PC-3 (cell line): ENCODE measurements at regions not wholly inside any gene's neighbourhood (a gene's known extent, or its start where the extent isn't known, plus 50 kb on each side); places are given as distances from the start of the nearest gene placed in this dataset.

Experiments used
- ATAC-seq: fragments of 200-7000 bp; cut with Tn5 transposase; 2 replicates; pipeline ENCODE4 v1.9.1; 2020; ENCODE audit warnings: mild to moderate bottlenecking, moderate library complexity
- BruUV-seq: library from RNA; stranded (reverse); fragments of 400-500 nt; replicated peaks from 2 replicates; lab custom pipeline; 2021; lab: Mats Ljungman, UMichigan
- CTCF ChIA-PET: fragments of 300-600 bp; sonication (Branson Sonifier 250); formaldehyde crosslinking; loops from one replicate; lab custom pipeline; 2022; ENCODE audit warnings: antibody characterized with exemption; lab: Charles Lee
- POLR2A ChIA-PET: fragments of 300-600 bp; sonication (Branson Sonifier 250); formaldehyde crosslinking; loops from one replicate; lab custom pipeline; 2022; ENCODE audit warnings: antibody characterized with exemption; ENCODE audit not compliant: unreplicated experiment; lab: Charles Lee
- DNase-seq: peaks from one replicate; pipeline ENCODE4 v3.0.0-alpha.2; 2015
- H2AFZ ChIP-seq: fragments of 300-600 bp; sonication (generic); 2 replicates; pipeline ENCODE4 v1.6.0; 2016; ENCODE audit warnings: antibody characterized with exemption, low read length
- H3F3A ChIP-seq: fragments of 300-600 bp; sonication (generic); one replicate; pipeline ENCODE4 v1.6.0; 2017; ENCODE audit warnings: antibody characterized with exemption, low read length, control low read depth, mild to moderate bottlenecking; ENCODE audit not compliant: unreplicated experiment
- H3K27ac ChIP-seq: fragments of 300-600 bp; sonication (generic); 2 replicates; pipeline ENCODE4 v1.5.1; 2016; ENCODE audit warnings: mild to moderate bottlenecking, low read length
- H3K27me3 ChIP-seq: fragments of 300-600 bp; sonication (generic); 2 replicates; pipeline ENCODE4 v1.6.1; 2016; ENCODE audit warnings: low read length, mixed read lengths
- H3K36me3 ChIP-seq: fragments of 300-600 bp; sonication (generic); 2 replicates; pipeline ENCODE4 v1.6.1; 2016; ENCODE audit warnings: low read depth, mixed run types, low read length, mixed read lengths
- H3K4me1 ChIP-seq: fragments of 300-600 bp; sonication (generic); 2 replicates; pipeline ENCODE4 v1.5.1; 2016; ENCODE audit warnings: low read length; ENCODE audit not compliant: insufficient read depth
- H3K4me2 ChIP-seq: fragments of 300-600 bp; sonication (generic); 2 replicates; pipeline ENCODE4 v1.6.0; 2016; ENCODE audit warnings: low read length
- H3K4me3 ChIP-seq: fragments of 300-600 bp; sonication (generic); 2 replicates; pipeline ENCODE4 v1.5.1; 2016; ENCODE audit warnings: mild to moderate bottlenecking, low read length, mixed read lengths
- H3K79me2 ChIP-seq: fragments of 300-600 bp; sonication (generic); 2 replicates; pipeline ENCODE4 v1.6.1; 2017; ENCODE audit warnings: low read length, mixed read lengths
- H3K9ac ChIP-seq: fragments of 300-600 bp; sonication (generic); 2 replicates; pipeline ENCODE4 v1.6.0; 2016; ENCODE audit warnings: mild to moderate bottlenecking, low read length
- H3K9me2 ChIP-seq: fragments of 300-600 bp; sonication (generic); replicated peaks from 2 replicates; pipeline ENCODE4 v1.6.1; 2016; ENCODE audit warnings: mixed run types, low read length, mixed read lengths
- H3K9me3 ChIP-seq: fragments of 300-600 bp; sonication (generic); 2 replicates; pipeline ENCODE4 v1.6.1; 2016; ENCODE audit warnings: low read length, mixed read lengths
- H4K20me1 ChIP-seq: fragments of 300-600 bp; sonication (generic); 2 replicates; pipeline ENCODE4 v1.6.1; 2016; ENCODE audit warnings: low read length, mixed read lengths
- EZH2 ChIP-seq: fragments of 300-600 bp; sonication (generic); IDR thresholded peaks from one replicate; pipeline ENCODE4 v1.6.1; 2017; ENCODE audit warnings: antibody characterized with exemption, mild to moderate bottlenecking, low read length; ENCODE audit not compliant: unreplicated experiment
- EZH2phosphoT487 ChIP-seq: fragments of 300-600 bp; sonication (generic); IDR thresholded peaks from 2 replicates; pipeline ENCODE4 v1.6.1; 2018; ENCODE audit warnings: mild to moderate bottlenecking, antibody characterized with exemption, low read length, borderline replicate concordance
- intact Hi-C: fragments of 100-400 bp; cut with micrococcal nuclease; formaldehyde crosslinking; loops from 2 replicates; pipeline ENCODE4 v1.9.0; 2023
- TF ChIP-seq, protein P1 (sequence below): fragments of 300-600 bp; sonication (generic); conservative IDR thresholded peaks from 2 replicates; pipeline ENCODE4 v1.5.1; 2017; ENCODE audit warnings: antibody characterized with exemption, low read depth, mild to moderate bottlenecking, low read length

GRCh38 chr1:199176713-199177112, 537.9 kb downstream of the PTPRC start:
- H3K79me2 ChIP-seq: no peaks in the 10 kb centered on the region
- H3K4me2 ChIP-seq: no peak overlapping the region
- H3K27me3 ChIP-seq: no peaks in the 10 kb centered on the region
- no peaks in the 10 kb centered on the region for H4K20me1 ChIP-seq
- ChIA-PET CTCF (no interaction called here), POLR2A (no interaction called here)
- H3K9me3 ChIP-seq: no peaks in the 10 kb centered on the region
- BruUV-seq: no TSS peak
- no peak for DNase-seq
- H3K9me2 ChIP-seq: no peaks in the 10 kb centered on the region
- H3K4me3 ChIP-seq: no peak overlapping the region
- H2AFZ ChIP-seq: no peak overlapping the region
- intact Hi-C loops: no loop called here
- no peaks in the 10 kb centered on the region for H3K4me1 ChIP-seq
- no peak for TF ChIP-seq EZH2phosphoT487
- TF ChIP-seq, protein P1, sequence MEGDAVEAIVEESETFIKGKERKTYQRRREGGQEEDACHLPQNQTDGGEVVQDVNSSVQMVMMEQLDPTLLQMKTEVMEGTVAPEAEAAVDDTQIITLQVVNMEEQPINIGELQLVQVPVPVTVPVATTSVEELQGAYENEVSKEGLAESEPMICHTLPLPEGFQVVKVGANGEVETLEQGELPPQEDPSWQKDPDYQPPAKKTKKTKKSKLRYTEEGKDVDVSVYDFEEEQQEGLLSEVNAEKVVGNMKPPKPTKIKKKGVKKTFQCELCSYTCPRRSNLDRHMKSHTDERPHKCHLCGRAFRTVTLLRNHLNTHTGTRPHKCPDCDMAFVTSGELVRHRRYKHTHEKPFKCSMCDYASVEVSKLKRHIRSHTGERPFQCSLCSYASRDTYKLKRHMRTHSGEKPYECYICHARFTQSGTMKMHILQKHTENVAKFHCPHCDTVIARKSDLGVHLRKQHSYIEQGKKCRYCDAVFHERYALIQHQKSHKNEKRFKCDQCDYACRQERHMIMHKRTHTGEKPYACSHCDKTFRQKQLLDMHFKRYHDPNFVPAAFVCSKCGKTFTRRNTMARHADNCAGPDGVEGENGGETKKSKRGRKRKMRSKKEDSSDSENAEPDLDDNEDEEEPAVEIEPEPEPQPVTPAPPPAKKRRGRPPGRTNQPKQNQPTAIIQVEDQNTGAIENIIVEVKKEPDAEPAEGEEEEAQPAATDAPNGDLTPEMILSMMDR: no peak
- TF ChIP-seq EZH2: no peak
- H3K9ac ChIP-seq: no peak overlapping the region
- no peak for ATAC-seq
- H3K27ac ChIP-seq: no peak overlapping the region
- H3K36me3 ChIP-seq: no peaks in the 10 kb centered on the region
- no peaks in the 10 kb centered on the region for H3F3A ChIP-seq

DNA sequence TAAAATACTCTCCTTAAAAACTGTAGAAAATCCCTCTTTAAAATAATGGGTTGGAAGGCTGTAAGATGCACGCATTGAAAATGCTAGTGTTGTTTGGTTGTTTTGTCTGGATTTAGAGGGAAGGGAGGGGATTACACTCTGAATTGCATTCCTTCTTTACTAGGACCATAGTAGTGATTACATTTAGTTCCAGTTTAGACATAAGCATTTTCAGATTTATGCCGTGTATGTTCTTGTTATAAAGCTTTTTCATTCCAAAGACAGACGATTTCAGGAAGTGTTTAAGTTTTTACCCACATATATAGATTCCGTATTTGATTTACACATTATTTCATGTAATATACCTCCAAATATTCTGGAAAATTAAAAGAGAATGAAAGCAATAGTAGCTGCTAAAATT, 538.4 kb downstream of the PTPRC start:
- no peaks in the 10 kb centered on the region for H3K27me3 ChIP-seq
- no peaks in the 10 kb centered on the region for H3K4me1 ChIP-seq
- BruUV-seq: no TSS peak
- H3K79me2 ChIP-seq: no peaks in the 10 kb centered on the region
- ATAC-seq (no peak), DNase-seq (no peak)
- no peaks in the 10 kb centered on the region for H3K9me2 ChIP-seq
- no peaks in the 10 kb centered on the region for H3K9me3 ChIP-seq
- TF ChIP-seq EZH2phosphoT487 (no peak), EZH2 (no peak)
- TF ChIP-seq, protein P1: no peak
- no peaks in the 10 kb centered on the region for H3F3A ChIP-seq
- ChIA-PET POLR2A (no interaction called here), CTCF (no interaction called here)
- no peaks in the 10 kb centered on the region for H3K36me3 ChIP-seq
- H4K20me1 ChIP-seq: no peaks in the 10 kb centered on the region
- H3K9ac ChIP-seq: no peak overlapping the region
- intact Hi-C loops: no loop called here
- H3K4me3 ChIP-seq: no peak overlapping the region
- H3K27ac ChIP-seq: no peak overlapping the region
- no peak overlapping the region for H2AFZ ChIP-seq
- no peak overlapping the region for H3K4me2 ChIP-seq

GRCh38 chr1:199178646-199179045, 539.8 kb downstream of the PTPRC start:
- no peak overlapping the region for H3K9ac ChIP-seq
- no peak for ATAC-seq
- H3K27me3 ChIP-seq: no peaks in the 10 kb centered on the region
- no peaks in the 10 kb centered on the region for H3K79me2 ChIP-seq
- TF ChIP-seq EZH2phosphoT487 (no peak), EZH2 (no peak)
- TF ChIP-seq, protein P1: no peak
- no peak overlapping the region for H2AFZ ChIP-seq
- intact Hi-C loops: no loop called here
- H3K36me3 ChIP-seq: no peaks in the 10 kb centered on the region
- H3K27ac ChIP-seq: no peak overlapping the region
- no peaks in the 10 kb centered on the region for H4K20me1 ChIP-seq
- ChIA-PET CTCF (no interaction called here), POLR2A (no interaction called here)
- BruUV-seq: no TSS peak
- H3K9me3 ChIP-seq: no peaks in the 10 kb centered on the region
- no peak overlapping the region for H3K4me2 ChIP-seq
- H3K9me2 ChIP-seq: no peaks in the 10 kb centered on the region
- H3F3A ChIP-seq: no peaks in the 10 kb centered on the region
- no peak for DNase-seq
- no peaks in the 10 kb centered on the region for H3K4me1 ChIP-seq
- H3K4me3 ChIP-seq: no peak overlapping the region
